Retinal pigment epithelial cell (primary cell): ENCODE measurements at regions not wholly inside any gene's neighbourhood (a gene's known extent, or its start where the extent isn't known, plus 50 kb on each side); places are given as distances from the start of the nearest gene placed in this dataset.

Experiments used
- DNase-seq: peaks from one replicate; pipeline ENCODE4 v3.0.0-alpha.2; 2010; ENCODE audit warnings: low read depth
- H3K4me3 ChIP-seq: 2 replicates; pipeline ENCODE4 v1.5.1; 2011; ENCODE audit warnings: mild to moderate bottlenecking, low read length, control low read depth, moderate library complexity
- TF ChIP-seq, protein P1 (sequence below): conservative IDR thresholded peaks from 2 replicates; pipeline ENCODE4 v1.5.1; 2011; ENCODE audit warnings: low read depth, low read length, control low read depth, inconsistent platforms

- no peak overlapping the region for H3K4me3 ChIP-seq
- DNase-seq = no peak
- TF ChIP-seq, protein P1, sequence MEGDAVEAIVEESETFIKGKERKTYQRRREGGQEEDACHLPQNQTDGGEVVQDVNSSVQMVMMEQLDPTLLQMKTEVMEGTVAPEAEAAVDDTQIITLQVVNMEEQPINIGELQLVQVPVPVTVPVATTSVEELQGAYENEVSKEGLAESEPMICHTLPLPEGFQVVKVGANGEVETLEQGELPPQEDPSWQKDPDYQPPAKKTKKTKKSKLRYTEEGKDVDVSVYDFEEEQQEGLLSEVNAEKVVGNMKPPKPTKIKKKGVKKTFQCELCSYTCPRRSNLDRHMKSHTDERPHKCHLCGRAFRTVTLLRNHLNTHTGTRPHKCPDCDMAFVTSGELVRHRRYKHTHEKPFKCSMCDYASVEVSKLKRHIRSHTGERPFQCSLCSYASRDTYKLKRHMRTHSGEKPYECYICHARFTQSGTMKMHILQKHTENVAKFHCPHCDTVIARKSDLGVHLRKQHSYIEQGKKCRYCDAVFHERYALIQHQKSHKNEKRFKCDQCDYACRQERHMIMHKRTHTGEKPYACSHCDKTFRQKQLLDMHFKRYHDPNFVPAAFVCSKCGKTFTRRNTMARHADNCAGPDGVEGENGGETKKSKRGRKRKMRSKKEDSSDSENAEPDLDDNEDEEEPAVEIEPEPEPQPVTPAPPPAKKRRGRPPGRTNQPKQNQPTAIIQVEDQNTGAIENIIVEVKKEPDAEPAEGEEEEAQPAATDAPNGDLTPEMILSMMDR = peak; percentile 83
Measured at GRCh38 chr3:153595186-153595815, 433.3 kb downstream of the RAP2B start.

DNA sequence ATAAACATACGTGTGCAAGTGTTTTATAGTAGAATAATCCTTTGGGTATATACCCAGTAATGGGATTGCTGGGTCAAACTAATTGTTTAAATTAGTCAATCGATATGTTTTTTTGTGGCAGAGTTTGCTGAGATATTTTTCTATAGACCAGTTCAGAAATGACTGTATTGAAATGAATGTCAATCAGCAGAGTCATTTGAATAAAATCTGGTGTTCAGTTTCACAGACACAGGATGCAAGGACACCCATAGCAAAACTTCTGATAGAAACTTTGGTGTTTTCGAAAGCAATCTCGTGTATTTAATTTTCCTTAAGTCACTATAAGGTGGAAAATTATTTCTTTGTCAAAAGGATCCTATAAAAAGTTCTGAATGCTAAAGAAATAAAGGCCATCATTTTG is 434.4 kb downstream of the RAP2B start:
- TF ChIP-seq, protein P1 = no peak
- no peak for DNase-seq
- H3K4me3 ChIP-seq = no peak overlapping the region

GRCh38 chr3:153599685-153600084 is 437.7 kb downstream of the RAP2B start:
- TF ChIP-seq, protein P1 = no peak
- DNase-seq = peak; percentile 76
- no peak overlapping the region for H3K4me3 ChIP-seq

- H3K4me3 ChIP-seq = no peak overlapping the region
- TF ChIP-seq, protein P1 = no peak
- no peak for DNase-seq
Measured at GRCh38 chr3:153600896-153601295, 438.9 kb downstream of the RAP2B start.

DNA sequence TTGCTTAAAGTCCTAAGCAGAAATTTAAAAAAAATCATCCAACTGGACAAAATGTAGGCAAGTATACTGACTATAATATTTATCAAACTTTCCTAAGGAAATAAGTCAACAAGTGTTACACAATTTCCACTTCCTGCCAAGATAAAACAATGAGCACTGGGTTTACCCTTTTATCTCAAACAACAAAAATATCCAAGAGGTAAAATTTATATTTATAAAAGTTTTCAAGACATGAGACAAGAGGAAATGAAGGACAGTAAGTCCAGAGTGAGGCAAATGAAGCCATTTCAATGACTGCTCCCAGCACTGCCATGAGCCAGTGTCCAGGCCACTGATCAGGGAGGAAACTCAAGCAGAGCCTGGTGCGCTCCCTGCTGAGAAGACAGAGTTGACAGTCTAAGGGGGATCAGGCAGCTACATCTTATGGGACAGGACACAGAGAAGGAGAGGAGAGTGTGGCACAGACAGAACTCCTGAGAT is 439.4 kb downstream of the RAP2B start:
- TF ChIP-seq, protein P1 = no peak
- no peak for DNase-seq
- H3K4me3 ChIP-seq = no peak overlapping the region

- no peak overlapping the region for H3K4me3 ChIP-seq
- no peak for DNase-seq
- TF ChIP-seq, protein P1 = no peak
Measured at GRCh38 chr3:153602801-153603200, 440.8 kb downstream of the RAP2B start.

GRCh38 chr3:153614140-153614539 is 452.1 kb downstream of the RAP2B start:
- no peak for DNase-seq
- H3K4me3 ChIP-seq = no peak overlapping the region
- TF ChIP-seq, protein P1 = no peak
